Kidney (tissue), 13 donors: ENCODE measurements at regions not wholly inside any gene's neighbourhood (a gene's known extent, or its start where the extent isn't known, plus 50 kb on each side); places are given as distances from the start of the nearest gene placed in this dataset.
A peak's percentile ranks its signal among the peaks of the same experiment; 100 is the strongest.

Experiments
- DNase-seq, 5 donors: peaks; one replicate each; pipeline ENCODE4 v3.0.0-alpha.2; 2013 to 2020
- FAIRE-seq: peaks from 2 replicates; lab custom pipeline; 2012; peaks lifted over from hg19 to GRCh38; lab: Jason Lieb, UNC
- H3K27ac ChIP-seq, 2 donors: one replicate each; pipeline ENCODE4 v1.7.0; 2013; ENCODE audit warnings: low read depth in 2 of 2, low read length in 2 of 2, inconsistent platforms in 1 of 2
- H3K27me3 ChIP-seq: one replicate; pipeline ENCODE4 v1.7.1; 2013; ENCODE audit warnings: low read length, inconsistent platforms; ENCODE audit not compliant: control insufficient read depth, insufficient read depth
- H3K36me3 ChIP-seq, 3 donors: one replicate each; pipeline versions ENCODE4 v1.7.0 to v1.7.1; 2013; ENCODE audit warnings: low read length in 3 of 3, control low read depth in 1 of 3, inconsistent platforms in 1 of 3; ENCODE audit not compliant: insufficient read depth in 3 of 3, control insufficient read depth in 2 of 3
- H3K4me1 ChIP-seq, 3 donors: one replicate each; pipeline versions ENCODE4 v1.7.0 to v1.7.1; 2013; ENCODE audit warnings: low read length in 3 of 3, inconsistent platforms in 1 of 3, low read depth in 1 of 3; ENCODE audit not compliant: control insufficient read depth in 2 of 3, insufficient read depth in 2 of 3
- H3K4me3 ChIP-seq, 3 donors: one replicate each; pipeline versions ENCODE4 v1.7.0 to v1.8.1; 2013; ENCODE audit warnings: low read length in 3 of 3, control low read depth in 1 of 3, inconsistent platforms in 1 of 3
- H3K9ac ChIP-seq, 3 donors: one replicate each; pipeline versions ENCODE4 v1.7.0 to v1.7.1; 2013; ENCODE audit warnings: low read length in 3 of 3, control low read depth in 1 of 3, inconsistent platforms in 1 of 3
- H3K9me3 ChIP-seq, 3 donors: one replicate each; pipeline versions ENCODE4 v1.7.0 to v1.7.1; 2013; ENCODE audit warnings: low read length in 3 of 3, control low read depth in 1 of 3, inconsistent platforms in 1 of 3; ENCODE audit not compliant: control insufficient read depth in 2 of 3, insufficient read depth in 1 of 3
- intact Hi-C: fragments of 100-400 bp; cut with DNase I; formaldehyde crosslinking; loops from one replicate; pipeline ENCODE4 v1.11.1; 2022
- TF ChIP-seq, protein P1 (sequence below): IDR thresholded peaks from 3 replicates; pipeline ENCODE4 v1.5.1; 2012; ENCODE audit warnings: mild to moderate bottlenecking, moderate library complexity, borderline replicate concordance; ENCODE audit not compliant: insufficient read depth; ENCODE audit errors: extremely low read depth
- donor health status: control.
- donor health status: control.
- donor health status: control.
- donor health status: control.
- donor health status: control.
- donor health status: DM: yes; HTN: yes; CAD: no.
- donor health status: Normal renal cell carcinoma (clear cell type).

GRCh38 chr17:54494721-54495715, 405.6 kb upstream of the TOM1L1 start:
- H3K27ac ChIP-seq: no peak overlapping the region
- H3K4me3 ChIP-seq: no peak overlapping the region
- no peak for FAIRE-seq
- H3K27me3 ChIP-seq: no peaks in the 10 kb centered on the region
- no peaks in the 10 kb centered on the region for H3K4me1 ChIP-seq
- no peaks in the 10 kb centered on the region for H3K36me3 ChIP-seq
- no peak overlapping the region for H3K9ac ChIP-seq
- no peaks in the 10 kb centered on the region for H3K9me3 ChIP-seq
- DNase-seq: peak in 1 of 5 donors; percentile 11
- TF ChIP-seq, protein P1, sequence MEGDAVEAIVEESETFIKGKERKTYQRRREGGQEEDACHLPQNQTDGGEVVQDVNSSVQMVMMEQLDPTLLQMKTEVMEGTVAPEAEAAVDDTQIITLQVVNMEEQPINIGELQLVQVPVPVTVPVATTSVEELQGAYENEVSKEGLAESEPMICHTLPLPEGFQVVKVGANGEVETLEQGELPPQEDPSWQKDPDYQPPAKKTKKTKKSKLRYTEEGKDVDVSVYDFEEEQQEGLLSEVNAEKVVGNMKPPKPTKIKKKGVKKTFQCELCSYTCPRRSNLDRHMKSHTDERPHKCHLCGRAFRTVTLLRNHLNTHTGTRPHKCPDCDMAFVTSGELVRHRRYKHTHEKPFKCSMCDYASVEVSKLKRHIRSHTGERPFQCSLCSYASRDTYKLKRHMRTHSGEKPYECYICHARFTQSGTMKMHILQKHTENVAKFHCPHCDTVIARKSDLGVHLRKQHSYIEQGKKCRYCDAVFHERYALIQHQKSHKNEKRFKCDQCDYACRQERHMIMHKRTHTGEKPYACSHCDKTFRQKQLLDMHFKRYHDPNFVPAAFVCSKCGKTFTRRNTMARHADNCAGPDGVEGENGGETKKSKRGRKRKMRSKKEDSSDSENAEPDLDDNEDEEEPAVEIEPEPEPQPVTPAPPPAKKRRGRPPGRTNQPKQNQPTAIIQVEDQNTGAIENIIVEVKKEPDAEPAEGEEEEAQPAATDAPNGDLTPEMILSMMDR: no peak
- intact Hi-C loops: no loop called here

DNA sequence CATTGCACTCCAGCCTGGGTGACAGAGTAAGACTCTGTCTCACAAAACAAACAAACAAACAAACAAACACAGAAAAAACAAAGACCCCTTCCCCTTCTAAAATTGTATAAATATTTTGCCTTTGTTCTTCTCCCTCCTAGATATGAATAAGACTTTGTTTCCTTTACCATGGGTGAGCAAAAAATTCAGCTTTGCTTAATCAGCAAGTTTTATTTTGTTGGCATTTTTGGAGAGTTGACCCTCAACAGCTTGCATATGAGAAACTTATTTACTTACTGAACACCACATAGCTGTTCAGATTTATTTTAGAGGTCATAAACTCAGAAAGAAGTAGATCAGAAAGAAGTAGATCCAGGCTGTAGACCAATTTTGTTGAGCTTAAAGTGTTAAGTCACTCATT, 395.2 kb upstream of the TOM1L1 start:
- Histone ChIP-seq H3K36me3 (no peaks in the 10 kb centered on the region), H3K9ac (no peak overlapping the region), H3K27me3 (no peaks in the 10 kb centered on the region), H3K4me3 (no peak overlapping the region), H3K27ac (no peak overlapping the region), H3K9me3 (no peaks in the 10 kb centered on the region), H3K4me1 (no peaks in the 10 kb centered on the region)
- intact Hi-C loops: no loop called here
- TF ChIP-seq, protein P1: no peak
- no peak for FAIRE-seq
- no peak for DNase-seq

DNA sequence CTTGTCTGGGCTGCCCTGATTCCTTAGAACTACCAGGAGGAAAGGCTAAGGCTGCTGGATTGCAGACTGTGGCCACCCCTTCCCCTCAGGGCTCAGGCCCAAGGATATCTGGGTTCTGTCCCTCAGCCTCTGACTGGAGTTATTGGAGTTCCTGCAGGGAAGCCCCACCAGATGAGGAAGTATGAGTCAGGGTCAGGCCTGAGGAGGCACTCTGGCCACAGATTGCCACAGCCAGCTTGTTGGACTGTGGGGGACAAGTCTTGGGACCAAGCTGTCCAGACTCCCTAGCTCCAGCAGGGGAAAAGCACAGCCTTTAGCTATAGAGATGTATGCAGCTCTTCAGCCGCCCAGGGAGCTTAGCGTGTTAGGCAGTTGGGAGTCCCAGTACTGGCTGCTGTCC, 381.9 kb upstream of the TOM1L1 start:
- no peaks in the 10 kb centered on the region for H3K36me3 ChIP-seq
- FAIRE-seq (no peak), DNase-seq (no peak)
- TF ChIP-seq, protein P1: no peak
- H3K27me3 ChIP-seq: no peaks in the 10 kb centered on the region
- no peaks in the 10 kb centered on the region for H3K4me1 ChIP-seq
- peaks cover 0 to 5% (median 0%) of the 10 kb centered on the region in 3 donors for H3K9me3 ChIP-seq
- no peak overlapping the region for H3K4me3 ChIP-seq
- no peak overlapping the region for H3K27ac ChIP-seq
- no peak overlapping the region for H3K9ac ChIP-seq
- intact Hi-C loops: no loop called here
